ENCODE measurements at regions not wholly inside any gene's neighbourhood (a gene's known extent, or its start where the extent isn't known, plus 50 kb on each side); places are given as distances from the start of the nearest gene placed in this dataset.

DNA sequence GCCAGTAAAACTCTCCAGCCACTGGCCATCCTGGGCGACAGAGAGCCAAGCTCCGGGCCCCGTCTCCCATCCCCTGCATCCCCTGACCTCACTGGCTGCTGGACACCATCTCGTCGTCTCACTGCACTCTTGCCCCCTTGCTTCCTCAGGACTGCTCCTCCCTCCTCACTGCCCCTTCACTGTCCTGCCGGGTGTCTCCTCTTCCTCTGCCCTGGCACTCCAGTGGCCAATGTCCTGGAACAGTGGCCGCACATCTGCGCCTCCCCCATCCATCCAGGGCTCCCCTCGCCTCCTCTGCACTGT is 800.4 kb downstream of the BRD1 start:
- no peak for DNase-seq

DNA sequence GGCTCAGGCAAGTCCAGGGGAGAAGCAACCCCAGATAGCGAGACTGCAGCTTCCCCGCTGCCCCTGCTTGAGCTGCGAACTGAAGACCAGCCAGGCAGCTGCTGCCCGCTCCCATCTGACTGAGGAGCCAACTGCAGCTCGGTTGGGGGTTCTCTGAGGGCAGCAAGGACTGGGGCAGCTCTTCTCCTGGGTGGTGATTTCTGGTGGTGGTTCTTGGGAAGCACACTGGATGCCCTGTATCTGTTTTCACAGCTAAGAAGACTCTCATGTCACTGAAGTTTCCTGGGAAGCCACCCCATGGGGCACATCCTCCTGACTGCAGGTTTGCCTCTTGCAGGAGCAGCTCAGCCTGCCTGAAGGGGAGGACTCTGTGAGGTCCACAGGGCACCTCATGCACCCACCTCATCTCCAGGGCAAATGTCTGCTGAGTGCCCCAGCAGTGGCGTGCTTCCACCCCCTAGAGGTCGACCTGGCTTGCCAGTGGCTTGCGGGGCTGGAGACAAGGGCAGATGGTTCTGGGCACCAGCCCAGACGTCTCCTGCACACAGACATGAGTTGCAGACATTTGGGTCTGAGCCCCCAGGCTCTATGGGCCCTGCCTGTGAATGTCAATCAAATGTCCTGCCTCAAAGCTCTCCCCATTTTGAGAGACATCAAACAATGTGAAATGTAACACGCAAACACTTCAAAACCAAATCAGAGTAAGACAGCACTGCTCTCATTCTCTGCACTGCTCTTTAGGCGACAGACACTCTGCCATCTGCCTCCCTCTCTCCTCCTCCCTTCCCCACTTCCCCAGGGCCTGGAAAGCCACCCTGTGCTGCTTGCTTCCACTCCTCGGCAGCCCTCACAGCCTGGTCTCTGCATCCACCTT is 800.9 kb downstream of the BRD1 start:
- no peak for DNase-seq

DNA sequence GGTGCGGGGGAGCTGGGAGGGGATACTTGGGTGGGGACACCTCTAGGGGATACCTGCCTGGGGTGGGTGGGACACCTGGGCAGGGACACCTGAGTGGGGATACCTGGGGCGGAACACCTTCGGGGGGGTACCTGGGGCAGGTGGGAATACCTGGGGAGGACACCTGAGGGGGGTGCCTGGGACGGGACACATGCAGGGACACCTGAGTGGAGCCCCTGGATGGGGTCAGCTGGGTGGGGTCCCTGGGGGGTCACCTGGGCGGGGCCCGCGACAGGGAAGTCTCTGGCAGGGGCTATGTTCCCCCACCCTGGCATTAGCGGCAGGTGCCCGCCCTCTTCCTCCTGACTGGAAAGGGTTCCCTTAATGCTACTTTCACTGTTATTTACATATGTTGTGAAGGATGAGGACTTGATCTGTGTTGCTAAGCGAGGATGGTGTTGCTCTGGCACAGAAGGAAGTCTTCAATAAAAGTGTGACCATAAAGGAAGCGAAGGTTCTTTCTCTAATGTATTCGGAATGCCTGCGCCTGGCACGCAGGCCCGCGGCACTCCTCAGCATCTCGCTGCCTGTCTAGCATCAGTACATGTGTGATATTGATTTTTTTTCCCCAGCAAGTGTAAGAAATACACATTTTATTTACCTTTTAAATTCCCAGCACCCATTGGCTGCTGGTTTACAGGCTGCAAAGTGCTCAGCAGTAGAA is 801.7 kb downstream of the BRD1 start:
- no peak for DNase-seq

DNA sequence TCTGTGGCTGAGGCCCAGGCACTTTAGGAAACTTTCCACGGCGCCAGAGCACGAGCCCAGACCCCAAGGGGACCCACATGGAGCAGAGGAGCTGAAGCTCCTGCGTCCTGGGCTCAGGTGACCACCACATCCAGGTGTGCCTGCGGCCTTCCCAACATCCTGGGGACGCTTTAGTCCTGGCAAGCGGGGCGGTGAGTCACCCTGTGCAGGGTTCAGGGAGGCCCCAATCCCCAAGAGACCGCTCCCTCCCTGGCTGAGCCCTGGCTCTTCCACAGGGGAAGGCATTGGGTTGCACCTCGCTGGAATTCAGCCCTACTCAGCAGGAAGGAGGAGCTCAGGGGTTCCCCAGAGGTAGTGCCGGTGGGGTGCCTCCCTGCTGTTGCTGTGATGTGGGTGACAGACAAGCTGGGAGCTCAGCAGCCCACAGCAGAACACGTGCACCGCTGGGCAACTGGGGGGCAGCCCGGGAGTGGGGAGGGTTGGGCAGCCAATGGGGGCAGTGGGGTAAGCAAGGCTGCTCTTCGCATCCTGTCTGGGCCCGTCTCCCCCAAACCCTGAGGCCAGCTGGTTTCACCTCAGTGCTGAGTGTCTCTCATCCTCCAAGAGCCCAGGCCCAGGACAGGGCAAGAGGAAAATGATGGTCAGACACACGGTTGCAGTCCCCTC is 802.8 kb downstream of the BRD1 start:
- no peak for DNase-seq

DNA sequence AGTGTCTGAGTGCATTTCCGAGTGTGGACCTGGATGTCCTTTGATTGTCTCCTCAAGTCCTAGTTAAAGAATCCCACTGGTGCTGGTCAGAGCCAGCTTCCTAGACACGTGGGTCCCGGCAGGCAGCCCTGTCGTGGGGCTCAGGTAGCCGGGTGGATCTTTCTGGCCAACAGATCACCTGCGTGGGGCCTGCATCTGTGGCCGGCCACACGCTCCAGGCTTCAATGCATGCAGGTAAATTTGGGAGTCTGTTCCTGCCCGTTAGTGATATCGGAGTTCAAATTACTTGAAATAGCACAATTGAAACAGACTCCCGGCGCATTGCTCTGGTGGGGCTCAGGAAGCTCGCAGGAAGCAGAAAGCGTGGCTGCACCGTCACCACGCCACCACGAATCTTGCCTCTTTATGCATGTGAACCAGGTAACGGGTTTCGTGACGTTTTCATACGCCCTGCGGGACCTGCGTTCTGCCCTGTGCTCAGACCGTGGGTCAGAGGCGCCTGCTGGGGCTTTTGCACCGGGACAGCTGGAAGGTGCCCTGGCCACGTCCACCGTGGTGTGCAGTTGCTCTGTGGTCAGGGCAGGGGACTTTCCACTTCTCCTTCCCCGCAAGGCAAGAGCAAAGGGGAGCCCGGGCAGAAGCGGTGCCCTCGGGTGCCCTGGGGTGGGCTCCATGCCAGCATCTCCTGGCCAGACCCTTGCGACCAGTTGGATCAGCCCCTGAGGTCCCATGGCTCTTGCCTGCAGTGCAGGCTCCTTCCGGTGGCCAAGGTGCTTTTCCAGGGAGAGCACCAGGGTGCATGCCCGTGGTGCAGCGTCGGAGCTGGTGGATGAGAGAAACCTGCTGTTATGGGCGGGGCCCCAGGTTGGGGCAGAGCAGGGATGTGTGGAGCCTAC is 803.5 kb downstream of the BRD1 start:
- DNase-seq: no peak

DNA sequence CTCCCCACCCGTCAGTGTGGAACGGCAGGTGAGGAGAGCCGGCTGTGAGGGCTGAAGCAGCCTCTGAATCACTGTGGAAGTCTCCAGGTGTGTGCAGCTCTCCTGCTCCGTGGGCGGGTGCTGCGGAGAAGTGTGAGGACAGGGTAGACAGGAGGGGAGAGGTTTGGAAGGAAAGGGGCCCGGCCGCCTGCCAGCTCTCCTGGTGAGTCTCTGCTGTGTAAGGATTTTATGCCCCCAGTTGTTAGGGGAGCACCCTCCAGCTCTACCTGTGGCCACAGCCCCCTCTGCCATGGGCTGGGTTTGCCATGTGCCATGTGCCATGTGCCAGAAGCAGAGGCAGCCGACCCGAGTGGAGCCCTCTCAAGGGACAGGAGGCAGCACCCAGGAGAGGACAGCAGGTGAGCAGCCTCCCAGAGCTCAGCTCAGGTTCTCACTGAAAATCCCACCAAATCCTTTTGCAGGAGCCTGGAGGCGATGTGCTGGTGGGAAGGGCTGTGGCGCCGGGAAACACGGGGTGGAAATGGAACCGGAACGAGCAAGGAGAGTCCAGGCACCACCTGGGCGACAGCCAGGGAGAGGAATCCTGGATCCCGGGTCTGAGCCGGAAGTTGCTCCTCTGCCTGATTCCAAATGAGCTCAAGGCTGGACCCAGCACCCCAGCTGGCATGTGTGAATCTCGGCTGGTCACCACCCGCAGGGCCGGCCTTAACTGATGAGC is 804.4 kb downstream of the BRD1 start:
- no peak for DNase-seq

DNA sequence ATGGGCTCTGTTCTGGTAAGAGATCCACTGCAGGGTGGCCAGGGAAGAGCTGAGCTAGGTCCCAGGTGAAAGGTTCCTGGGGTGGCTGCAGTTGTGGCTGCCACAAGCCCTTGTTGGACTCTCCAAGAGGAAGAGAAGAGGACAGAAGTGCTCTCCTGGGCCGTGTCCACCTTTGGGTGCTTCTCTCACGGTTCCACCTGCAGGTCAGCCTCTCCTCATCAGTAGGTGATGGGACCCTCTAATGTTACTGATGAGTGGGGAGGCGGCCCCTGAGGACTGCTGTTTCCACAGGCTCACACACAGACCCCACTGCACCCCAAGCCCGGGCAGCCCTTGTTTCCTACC is 804.9 kb downstream of the BRD1 start:
- no peak for DNase-seq

DNA sequence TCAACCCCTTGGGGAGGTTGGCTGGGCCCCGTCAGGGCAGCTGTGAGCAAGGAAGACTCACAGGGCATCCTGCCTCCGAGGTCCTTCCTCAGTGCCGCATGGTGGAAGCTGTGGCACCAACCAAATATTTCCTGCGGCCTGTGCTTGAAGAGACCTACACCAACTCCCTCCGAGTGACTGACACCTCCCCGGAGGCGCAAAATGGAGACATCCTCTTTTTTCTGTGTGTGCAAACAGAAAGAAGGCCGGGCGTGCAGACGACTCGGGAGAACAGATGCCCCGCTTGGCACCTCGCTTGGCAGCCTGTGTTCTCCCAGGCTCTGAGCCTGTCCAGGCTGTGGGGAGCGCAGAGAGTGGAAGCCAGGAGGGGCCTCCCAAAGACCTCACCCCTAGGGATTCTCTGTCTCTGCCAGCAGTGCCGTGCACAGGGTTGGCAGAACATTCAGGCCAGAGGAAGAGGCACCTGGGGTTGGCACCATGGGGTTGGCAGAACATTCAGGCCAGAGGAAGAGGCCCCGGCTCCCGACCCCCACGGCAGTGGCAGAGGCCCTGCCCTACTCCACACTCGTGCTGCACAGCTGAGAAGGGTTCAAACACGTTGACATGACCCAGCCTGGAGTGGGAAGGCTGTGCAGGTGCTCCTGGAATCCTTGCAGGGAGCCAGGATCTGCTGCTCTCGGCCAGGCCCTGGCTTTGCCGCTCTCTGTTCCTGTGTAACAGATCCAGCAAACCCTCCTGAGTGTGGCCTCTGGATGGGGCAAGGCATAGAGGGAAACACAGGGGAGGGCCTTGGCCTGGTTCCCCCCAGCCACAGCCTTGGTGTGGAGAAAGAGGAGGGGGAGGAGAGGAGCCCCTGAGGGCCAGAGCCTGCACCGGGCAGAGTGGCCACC is 805.5 kb downstream of the BRD1 start:
- DNase-seq: no peak

DNA sequence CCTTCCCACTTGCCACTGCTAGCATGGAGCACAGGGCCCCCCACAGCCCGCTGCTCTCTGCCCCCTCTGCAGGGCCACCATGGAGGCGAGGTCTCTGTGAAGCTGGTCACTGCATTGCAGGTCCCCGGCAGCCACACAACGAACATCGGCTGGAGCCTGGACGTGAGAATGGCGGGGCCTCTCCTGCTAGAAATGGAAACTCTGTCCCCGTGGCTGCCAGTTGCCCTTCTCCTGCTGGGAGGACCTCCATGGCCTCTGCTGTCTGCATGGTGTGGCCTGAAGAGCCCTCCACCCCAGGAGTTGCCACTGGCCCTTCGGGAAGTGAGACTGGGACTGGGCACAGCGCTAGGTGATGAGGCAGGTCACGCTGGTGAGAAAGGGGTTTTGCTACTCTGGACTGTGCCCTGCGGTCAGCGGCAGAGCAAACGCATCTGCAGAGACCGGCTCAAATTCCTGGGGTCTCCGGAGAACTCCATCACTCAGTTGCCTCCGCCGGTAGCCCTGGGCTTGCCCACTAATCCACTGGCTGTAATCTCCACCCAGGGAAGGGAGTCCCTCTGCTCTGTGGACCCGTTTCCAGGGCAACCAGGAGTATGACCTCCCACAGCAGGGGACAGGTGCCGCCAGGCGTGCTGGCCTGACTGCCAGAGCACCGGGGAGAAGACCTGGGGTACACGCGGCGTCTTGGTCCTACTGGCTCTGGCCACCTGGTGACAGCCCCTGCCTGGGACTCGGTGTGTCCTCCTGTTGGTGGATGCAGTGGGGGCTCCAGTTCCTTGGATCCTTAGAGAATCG is 806.3 kb downstream of the BRD1 start:
- DNase-seq: no peak

DNA sequence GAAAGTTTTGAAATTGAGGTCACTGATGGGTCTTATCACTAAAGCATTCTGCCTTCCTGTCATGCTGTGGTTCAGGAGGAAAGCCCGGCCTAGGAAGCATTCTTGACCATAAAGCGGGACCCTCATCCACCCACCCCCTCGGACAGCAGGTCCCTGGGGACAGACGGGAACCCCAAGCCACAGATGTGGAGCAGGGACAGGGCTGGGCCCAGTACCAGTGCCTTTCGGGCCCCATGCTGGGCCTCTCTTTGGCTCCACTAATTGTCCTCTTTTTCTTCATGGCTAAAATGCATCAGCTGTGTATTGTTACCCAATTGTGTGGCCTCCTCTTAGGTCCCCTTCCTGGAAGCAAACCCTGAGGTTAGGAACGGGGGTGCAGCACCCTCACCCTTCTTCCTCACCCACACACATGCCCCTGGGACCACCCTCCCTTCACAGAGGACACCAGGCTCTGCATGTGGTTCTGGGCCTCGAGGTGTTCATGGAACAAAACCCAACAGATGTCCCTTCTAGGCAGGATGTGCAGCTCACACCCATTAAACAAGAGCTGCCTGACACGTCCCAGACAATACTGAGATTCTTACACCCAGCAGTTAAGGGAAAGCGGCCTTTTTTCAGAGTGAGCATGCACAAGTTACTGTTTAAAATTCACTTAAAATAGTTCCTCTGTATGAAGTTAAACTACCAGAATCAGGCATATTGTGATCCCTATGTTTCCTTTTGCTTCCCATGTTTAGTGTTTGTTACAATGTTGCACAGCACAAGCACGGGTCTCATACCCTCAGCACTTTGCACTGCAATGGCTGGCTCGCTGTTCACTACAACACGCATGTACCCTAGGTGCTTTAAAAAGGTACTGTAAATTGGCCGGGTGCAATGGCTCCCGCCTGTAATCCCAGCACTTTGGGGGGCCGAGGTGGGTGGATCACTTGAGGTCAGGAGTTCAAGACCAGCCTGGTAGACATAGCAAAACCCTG is 807.6 kb downstream of the BRD1 start:
- no peak for DNase-seq

DNA sequence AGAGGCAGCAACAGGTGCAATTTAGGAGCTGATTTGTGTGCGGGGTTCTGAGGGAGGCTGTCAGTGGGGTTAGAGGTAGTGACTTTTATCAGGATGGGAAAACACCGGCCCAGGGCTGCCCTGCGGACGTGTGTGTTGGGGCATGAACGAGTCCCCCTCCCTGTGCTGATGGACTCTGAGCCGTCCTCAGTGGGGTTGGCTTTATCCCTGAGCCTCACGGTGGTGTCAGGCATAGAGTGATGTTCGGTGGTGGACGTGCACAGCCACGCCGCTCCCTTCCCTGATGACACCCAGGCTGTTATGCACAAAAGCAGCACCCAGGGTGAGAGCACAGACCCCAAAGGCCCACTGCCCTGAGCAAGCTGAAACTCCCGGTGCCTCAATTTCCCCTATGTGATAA is 809.1 kb downstream of the BRD1 start:
- no peak for DNase-seq

DNA sequence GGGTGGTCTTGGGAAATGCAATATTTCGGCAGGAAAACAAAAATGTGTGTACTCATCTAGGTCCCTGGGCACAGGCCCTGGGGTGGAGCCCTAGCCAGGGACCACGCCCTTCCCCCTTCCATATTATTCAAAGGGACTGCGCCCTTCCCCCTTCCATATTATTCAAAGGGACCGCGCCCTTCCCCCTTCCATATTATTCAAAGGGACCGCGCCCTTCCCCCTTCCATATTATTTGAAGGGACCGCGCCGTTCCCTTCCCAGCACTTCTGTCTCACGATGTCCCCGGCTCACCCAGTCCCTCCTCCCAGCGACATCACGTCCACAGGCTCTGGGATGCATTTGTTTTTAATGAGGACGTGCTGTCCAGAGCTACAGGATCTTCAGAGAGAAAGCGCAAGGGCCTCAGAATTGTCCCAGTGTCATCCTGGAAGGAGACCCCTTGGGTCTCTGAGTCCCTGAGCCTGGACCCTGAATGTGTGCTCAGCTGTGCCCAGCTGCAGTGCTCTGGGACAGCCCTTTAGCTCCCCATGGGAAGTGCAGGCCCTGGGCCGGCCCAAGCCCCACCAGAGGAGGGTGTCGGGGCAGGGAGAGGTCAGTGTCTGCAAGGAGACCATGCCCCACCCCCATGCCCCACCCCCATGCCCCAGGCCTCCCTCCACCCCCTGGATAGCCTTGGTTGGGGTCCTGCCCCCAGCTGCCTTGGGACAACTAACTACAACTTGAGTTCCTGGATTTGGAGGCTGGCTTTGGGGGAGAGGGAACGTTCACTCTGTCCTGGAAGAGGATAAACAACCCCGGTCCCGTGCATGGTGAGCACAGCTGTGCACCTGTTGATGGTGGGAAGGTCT is 810.0 kb downstream of the BRD1 start:
- no peak for DNase-seq

DNA sequence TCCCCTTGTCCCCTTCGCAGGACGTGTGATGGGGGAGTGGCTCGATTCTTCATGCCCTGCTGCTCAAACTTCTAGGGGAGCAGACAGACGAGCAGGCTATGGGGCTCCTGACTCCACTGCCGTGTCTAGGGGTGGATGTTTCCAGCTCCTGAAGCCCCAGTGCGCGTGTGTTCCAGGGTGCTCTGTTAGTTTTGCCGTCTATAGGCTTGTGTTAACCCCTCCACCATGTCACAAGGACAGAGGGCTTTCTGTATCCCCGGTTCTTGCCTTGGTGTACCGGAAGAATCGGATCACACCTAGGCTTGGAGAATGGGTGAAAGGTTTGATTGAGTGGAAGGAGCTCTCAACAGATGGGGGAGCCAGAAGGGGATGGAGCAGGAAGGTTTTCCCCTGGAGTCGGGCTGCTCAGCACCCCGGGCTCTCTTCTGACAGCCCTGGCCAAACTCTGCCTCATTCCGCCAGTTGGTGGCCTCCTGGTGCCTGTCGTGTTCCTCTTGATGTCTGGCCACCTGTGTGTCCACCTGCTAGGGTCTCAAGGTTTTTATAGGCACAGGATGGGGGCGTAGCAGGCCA is 810.7 kb downstream of the BRD1 start:
- no peak for DNase-seq

DNA sequence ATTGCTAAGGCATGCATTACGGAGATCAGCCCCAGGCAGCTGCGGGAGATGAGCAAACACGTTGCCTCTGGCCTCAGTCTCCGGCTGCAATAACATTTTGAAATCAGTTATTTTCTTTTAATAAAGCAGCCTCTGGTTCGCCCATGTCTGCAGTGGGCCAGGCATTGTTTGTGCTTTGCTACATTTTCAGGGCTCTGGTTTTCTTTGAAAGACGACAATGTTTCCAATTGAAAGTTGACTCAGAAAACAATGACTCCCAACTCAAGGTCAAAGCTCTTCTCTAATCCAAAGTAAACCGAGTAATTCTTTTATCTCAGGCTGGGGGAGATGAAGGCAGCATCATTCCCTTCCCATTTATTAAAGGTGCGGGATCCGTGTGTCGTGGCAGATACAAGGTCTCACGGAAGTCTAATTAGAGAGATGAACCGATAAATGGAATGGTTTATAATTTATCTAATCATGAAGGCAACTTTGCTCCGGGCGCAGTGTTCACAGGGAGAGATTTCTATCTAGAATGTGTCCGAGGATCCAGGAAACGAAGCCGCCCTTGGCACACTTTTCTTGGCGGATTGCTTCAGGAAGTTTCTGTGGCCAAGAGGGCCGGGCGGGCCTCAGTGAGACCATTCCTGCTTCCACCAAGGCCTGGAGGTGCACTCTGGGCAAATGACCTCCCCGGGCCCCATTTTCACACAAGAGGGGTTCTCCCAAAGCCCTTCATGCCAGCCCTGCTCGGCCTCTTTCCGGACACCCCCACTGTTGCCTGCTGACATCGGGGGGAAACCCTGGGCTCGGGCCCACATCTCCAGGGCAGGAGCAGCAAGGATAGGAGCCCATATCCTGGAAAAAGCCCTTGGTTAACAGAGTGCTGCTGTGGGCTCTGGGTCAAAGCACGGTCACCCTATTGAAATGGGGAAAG is 811.4 kb downstream of the BRD1 start:
- no peak for DNase-seq

DNA sequence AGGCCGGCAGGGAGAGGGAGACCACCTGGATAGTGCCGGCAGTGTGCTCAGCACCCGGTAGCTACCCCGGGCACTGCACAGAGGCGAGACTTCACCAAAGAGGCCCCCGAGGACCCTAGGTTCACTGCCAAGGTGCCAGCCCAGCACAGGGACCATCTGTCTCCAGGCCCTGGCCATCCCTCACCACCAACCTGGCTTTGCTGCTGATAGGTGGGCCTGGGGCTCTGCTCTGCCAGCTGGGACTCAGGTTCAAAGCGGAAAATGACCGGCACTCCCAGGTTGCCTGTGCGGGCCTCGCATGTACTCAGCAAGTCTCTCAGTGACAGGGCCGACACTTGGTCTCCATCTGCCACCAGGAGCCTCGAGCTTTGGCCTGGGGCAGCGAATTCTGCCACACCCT is 812.2 kb downstream of the BRD1 start:
- no peak for DNase-seq

All from CD4-positive, alpha-beta T cell treated with Interleukin-21 for 1 hour (primary cell).